OCI-LY7 (cell line): ENCODE measurements at regions not wholly inside any gene's neighbourhood (a gene's known extent, or its start where the extent isn't known, plus 50 kb on each side); places are given as distances from the start of the nearest gene placed in this dataset.
"Not testable (repeated sequence)": the region's sequence is repeated elsewhere in the genome, so short reads cannot be mapped to it uniquely, and the experiment has no call there.

Experiments used
- BruUV-seq: library from RNA; stranded (reverse); fragments of 400-500 nt; replicated peaks from 2 replicates; lab custom pipeline; 2021; lab: Mats Ljungman, UMichigan
- CTCF ChIA-PET: fragments of 300-600 bp; sonication (Branson Sonifier 250); formaldehyde crosslinking; loops from one replicate; lab custom pipeline; 2022; ENCODE audit warnings: antibody characterized with exemption; ENCODE audit not compliant: unreplicated experiment; lab: Charles Lee
- POLR2A ChIA-PET: fragments of 300-600 bp; sonication (Branson Sonifier 250); formaldehyde crosslinking; loops from one replicate; lab custom pipeline; 2022; ENCODE audit warnings: antibody characterized with exemption; lab: Charles Lee
- DNase-seq: peaks from one replicate; pipeline ENCODE4 v3.0.0-alpha.2; 2015; ENCODE audit warnings: low spot score
- H2AFZ ChIP-seq: fragments of 200-600 bp; sonication (generic), shearing (Covaris generic); 2 replicates; pipeline ENCODE4 v1.6.1; 2014; ENCODE audit warnings: mild to moderate bottlenecking, antibody characterized with exemption, low read length, moderate library complexity
- H3K27ac ChIP-seq: fragments of 200-600 bp; sonication (generic); 2 replicates; pipeline ENCODE4 v1.5.1; 2014; ENCODE audit warnings: mixed run types, low read depth, mild to moderate bottlenecking, moderate library complexity, low read length, inconsistent platforms; ENCODE audit not compliant: poor library complexity, severe bottlenecking
- H3K36me3 ChIP-seq: fragments of 200-600 bp; sonication (generic); 2 replicates; pipeline ENCODE4 v1.6.1; 2014; ENCODE audit warnings: mild to moderate bottlenecking, antibody characterized with exemption, low read length, moderate library complexity, mixed read lengths; ENCODE audit not compliant: insufficient read depth
- H3K4me1 ChIP-seq: fragments of 200-600 bp; sonication (generic); 2 replicates; pipeline ENCODE4 v1.5.1; 2014; ENCODE audit warnings: mild to moderate bottlenecking, low read length; ENCODE audit not compliant: insufficient read depth, poor library complexity, severe bottlenecking
- H3K4me2 ChIP-seq: fragments of 200-600 bp; sonication (generic); 2 replicates; pipeline ENCODE4 v1.6.1; 2014; ENCODE audit warnings: mild to moderate bottlenecking, low read length
- H3K4me3 ChIP-seq: fragments of 200-600 bp; sonication (generic); 2 replicates; pipeline ENCODE4 v1.5.1; 2014; ENCODE audit warnings: mild to moderate bottlenecking, low read depth, low read length; ENCODE audit not compliant: poor library complexity, severe bottlenecking
- H3K79me2 ChIP-seq: fragments of 200-600 bp; sonication (generic); 2 replicates; pipeline ENCODE4 v1.6.1; 2016; ENCODE audit warnings: low read depth, mild to moderate bottlenecking, low read length, moderate library complexity, mixed read lengths; ENCODE audit not compliant: insufficient read depth
- H3K9me2 ChIP-seq: fragments of 200-600 bp; sonication (generic); 2 replicates; pipeline ENCODE4 v1.6.1; 2016; ENCODE audit warnings: mild to moderate bottlenecking, low read length, mixed read lengths; ENCODE audit not compliant: insufficient read depth
- H3K9me3 ChIP-seq: fragments of 200-600 bp; sonication (generic); 2 replicates; pipeline ENCODE4 v1.6.1; 2014; ENCODE audit warnings: mild to moderate bottlenecking, mixed run types, low read length, mixed read lengths
- H4K20me1 ChIP-seq: fragments of 200-600 bp; sonication (generic); 2 replicates; pipeline ENCODE4 v1.6.1; 2014; ENCODE audit warnings: mild to moderate bottlenecking, antibody characterized with exemption, low read length, moderate library complexity, mixed read lengths; ENCODE audit not compliant: insufficient read depth
- EZH2phosphoT487 ChIP-seq: fragments of 200-600 bp; sonication (generic); IDR thresholded peaks from 2 replicates; pipeline ENCODE4 v1.6.1; 2018; ENCODE audit warnings: low read depth, borderline replicate concordance, mild to moderate bottlenecking, mixed run types, antibody characterized with exemption, low read length, moderate library complexity, mixed read lengths
- intact Hi-C: fragments of 100-400 bp; cut with micrococcal nuclease; formaldehyde crosslinking; loops from one replicate; pipeline ENCODE4 v1.10.0; 2022; ENCODE audit not compliant: unreplicated experiment
- TF ChIP-seq, protein P1 (sequence below): fragments of 200-600 bp; sonication (generic); conservative IDR thresholded peaks from 2 replicates; pipeline ENCODE4 v1.5.1; 2014; ENCODE audit warnings: mild to moderate bottlenecking, antibody characterized with exemption, low read length, moderate library complexity, mixed read lengths

DNA sequence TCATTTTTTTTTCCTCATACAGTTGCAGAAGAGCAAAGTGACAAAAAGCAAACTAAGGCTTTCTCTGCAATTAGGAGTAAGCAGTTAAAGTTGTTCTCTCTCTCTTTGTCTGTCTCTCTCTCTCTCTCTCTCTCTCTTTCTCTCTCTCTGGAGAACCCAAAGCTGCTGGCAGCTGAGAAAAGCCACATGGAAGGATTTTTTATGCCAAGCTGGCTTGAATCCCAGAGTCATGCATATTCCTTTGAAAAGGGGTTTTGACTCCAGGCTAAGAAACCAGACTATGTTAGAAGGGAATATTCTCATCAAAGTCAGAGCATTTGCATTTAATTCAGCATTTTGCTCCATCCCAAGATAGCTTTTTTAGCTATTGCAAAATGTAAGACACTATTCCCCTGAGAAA is 1114.2 kb upstream of the GOT2 start:
- BruUV-seq, result no TSS peak
- intact Hi-C loops, result no loop called here
- no peaks in the 10 kb centered on the region for H4K20me1 ChIP-seq
- ChIA-PET POLR2A (interaction anchor here (0.6 kb wide), 1 partner anchor 376 kb away, joined by 3 read pairs; no protein-coding TSS in a partner anchor), CTCF (no interaction called here)
- no peaks in the 10 kb centered on the region for H3K36me3 ChIP-seq
- DNase-seq, result no peak
- no peak overlapping the region for H3K4me2 ChIP-seq
- no peak overlapping the region for H3K27ac ChIP-seq
- H3K4me1 ChIP-seq, result no peaks in the 10 kb centered on the region
- H2AFZ ChIP-seq, result no peak overlapping the region
- no peak overlapping the region for H3K4me3 ChIP-seq
- TF ChIP-seq, protein P1, sequence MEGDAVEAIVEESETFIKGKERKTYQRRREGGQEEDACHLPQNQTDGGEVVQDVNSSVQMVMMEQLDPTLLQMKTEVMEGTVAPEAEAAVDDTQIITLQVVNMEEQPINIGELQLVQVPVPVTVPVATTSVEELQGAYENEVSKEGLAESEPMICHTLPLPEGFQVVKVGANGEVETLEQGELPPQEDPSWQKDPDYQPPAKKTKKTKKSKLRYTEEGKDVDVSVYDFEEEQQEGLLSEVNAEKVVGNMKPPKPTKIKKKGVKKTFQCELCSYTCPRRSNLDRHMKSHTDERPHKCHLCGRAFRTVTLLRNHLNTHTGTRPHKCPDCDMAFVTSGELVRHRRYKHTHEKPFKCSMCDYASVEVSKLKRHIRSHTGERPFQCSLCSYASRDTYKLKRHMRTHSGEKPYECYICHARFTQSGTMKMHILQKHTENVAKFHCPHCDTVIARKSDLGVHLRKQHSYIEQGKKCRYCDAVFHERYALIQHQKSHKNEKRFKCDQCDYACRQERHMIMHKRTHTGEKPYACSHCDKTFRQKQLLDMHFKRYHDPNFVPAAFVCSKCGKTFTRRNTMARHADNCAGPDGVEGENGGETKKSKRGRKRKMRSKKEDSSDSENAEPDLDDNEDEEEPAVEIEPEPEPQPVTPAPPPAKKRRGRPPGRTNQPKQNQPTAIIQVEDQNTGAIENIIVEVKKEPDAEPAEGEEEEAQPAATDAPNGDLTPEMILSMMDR, result no peak
- no peak for TF ChIP-seq EZH2phosphoT487
- no peaks in the 10 kb centered on the region for H3K79me2 ChIP-seq
- no peaks in the 10 kb centered on the region for H3K9me3 ChIP-seq
- H3K9me2 ChIP-seq, result no peaks in the 10 kb centered on the region

DNA sequence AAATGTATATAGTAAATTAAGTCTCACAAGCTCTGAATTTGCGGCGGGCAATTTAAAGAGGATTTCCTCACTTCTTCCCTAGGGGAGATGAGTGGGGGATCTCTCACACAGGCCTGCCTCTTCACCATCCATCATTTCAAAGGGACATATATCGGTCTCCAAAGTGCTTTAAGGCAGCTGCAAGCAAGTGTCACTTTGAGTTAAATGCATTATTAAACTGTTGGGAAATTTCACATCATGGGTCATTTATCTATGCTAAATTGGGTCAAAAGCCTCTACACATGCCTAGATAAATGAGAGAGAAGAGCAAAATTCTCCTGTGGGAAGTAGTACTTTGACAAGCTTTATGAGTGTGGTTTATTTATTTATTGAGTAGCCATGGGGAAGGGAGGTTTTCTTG is 1106.1 kb upstream of the GOT2 start:
- H3K36me3 ChIP-seq, result no peaks in the 10 kb centered on the region
- no peak overlapping the region for H3K4me3 ChIP-seq
- no peak overlapping the region for H3K4me2 ChIP-seq
- H2AFZ ChIP-seq, result no peak overlapping the region
- DNase-seq, result no peak
- intact Hi-C loops, result no loop called here
- no peaks in the 10 kb centered on the region for H3K79me2 ChIP-seq
- TF ChIP-seq EZH2phosphoT487, result no peak
- H3K4me1 ChIP-seq, result no peaks in the 10 kb centered on the region
- H3K27ac ChIP-seq, result no peak overlapping the region
- H3K9me3 ChIP-seq, result no peaks in the 10 kb centered on the region
- no peaks in the 10 kb centered on the region for H4K20me1 ChIP-seq
- no TSS peak for BruUV-seq
- CTCF ChIA-PET, result no interaction called here
- POLR2A ChIA-PET, result no interaction called here
- no peaks in the 10 kb centered on the region for H3K9me2 ChIP-seq

DNA sequence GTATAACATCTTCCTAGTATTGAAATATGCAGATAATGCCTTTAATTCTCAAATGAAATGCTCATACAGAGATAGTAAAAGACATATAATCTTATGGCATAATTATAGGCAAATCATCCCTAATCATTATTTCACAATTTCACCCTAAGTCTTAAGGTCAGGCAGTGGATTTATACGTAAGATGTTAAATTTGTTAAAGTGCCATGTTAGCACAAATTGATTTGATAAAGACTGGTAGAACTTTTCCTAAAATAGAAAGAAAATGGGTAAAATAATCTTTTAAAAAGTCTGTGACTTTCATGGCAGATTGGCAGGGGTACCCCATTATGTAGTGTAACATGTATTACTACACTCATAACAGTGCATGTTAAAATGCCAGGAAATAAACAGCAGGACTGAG is 1092.7 kb upstream of the GOT2 start:
- Histone ChIP-seq H3K27ac (no peak overlapping the region), H3K79me2 (no peaks in the 10 kb centered on the region), H4K20me1 (no peaks in the 10 kb centered on the region), H3K9me2 (no peaks in the 10 kb centered on the region), H3K9me3 (no peaks in the 10 kb centered on the region), H3K36me3 (no peaks in the 10 kb centered on the region), H3K4me3 (no peak overlapping the region), H3K4me1 (no peaks in the 10 kb centered on the region), H2AFZ (no peak overlapping the region), H3K4me2 (no peak overlapping the region)
- intact Hi-C loops, result no loop called here
- no peak for DNase-seq
- no TSS peak for BruUV-seq
- POLR2A ChIA-PET, result no interaction called here
- CTCF ChIA-PET, result no interaction called here
- TF ChIP-seq, protein P1, result no peak
- TF ChIP-seq EZH2phosphoT487, result no peak

DNA sequence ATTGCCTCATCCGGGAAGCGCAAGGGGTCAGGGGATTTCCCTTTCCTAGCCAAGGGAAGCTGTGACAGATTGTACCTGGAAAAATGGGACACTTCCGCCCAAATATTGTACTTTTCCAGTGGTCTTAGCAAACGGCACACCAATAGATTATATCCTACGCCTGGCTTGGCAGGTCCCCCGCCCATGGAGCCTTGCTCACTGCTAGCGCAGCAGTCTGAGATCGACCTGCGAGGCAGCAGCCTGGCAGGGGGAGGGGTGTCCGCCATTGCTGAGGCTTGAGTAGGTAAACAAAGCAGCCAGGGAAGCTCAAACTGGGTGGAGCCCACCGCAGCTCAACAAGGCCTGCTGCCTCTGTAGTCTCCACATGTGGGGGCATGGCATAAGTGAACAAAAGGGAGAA is 1075.4 kb upstream of the GOT2 start:
- BruUV-seq, H3K36me3 ChIP-seq, H3K9me3 ChIP-seq, H3K4me1 ChIP-seq, H3K9me2 ChIP-seq, H4K20me1 ChIP-seq, H3K4me2 ChIP-seq, H3K79me2 ChIP-seq, H3K4me3 ChIP-seq, H2AFZ ChIP-seq, POLR2A ChIA-PET, intact Hi-C loops, H3K27ac ChIP-seq, CTCF ChIA-PET, DNase-seq: not testable (repeated sequence)
